ENCODE measurements at regions not wholly inside any gene's neighbourhood (a gene's known extent, or its start where the extent isn't known, plus 50 kb on each side); places are given as distances from the start of the nearest gene placed in this dataset.

DNA sequence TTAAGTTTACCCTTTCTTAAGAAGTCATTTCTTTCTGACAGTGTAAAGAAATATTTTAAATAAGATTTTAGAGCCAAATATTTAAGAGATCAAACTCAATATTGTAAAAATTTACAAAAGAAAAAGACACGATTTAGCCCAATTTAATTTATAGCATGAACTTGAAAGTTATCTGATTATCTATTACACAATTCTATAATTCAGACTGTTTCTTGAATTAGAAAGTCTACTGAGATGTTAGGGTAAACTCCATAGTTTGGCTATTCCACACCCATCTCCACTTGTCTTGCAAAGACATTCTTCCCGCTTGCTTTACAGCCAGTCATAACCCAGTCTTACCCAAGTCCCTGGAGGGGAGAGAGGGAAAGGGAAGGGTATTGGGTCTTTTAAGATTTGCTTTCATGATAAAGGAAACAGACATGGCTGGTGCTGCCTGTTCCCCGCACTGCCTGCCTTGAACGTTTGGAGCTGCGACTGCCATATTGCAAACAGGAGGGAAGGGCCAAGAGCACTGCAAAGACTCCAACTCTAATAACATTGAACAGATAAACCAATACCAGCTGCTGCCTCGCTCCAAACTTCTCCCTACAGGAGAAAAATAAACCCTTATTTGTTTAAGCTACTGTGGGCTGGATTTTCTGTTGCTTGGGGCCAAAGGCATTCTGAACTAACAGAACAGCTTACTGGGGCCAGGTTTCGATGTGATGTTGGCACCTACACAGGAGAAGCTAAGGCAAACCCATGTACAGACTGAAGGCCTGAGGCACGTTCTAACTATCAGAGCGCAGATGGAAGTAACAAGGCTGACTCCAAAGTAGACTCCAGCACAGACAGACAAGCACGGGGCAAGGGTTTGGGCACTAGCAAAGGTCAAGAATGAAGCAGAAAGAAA lies 552.3 kb upstream of the JARID2 start:
- TF ChIP-seq POLR2A (IDR thresholded peaks at IDR 0.05; ENCODE audit: low read length), result no peak
- no peak for TF ChIP-seq GATA1 (IDR thresholded peaks at IDR 0.05; ENCODE audit: low read depth, low read length)
- no peak for DNase-seq

- TF ChIP-seq POLR2A (IDR thresholded peaks at IDR 0.05; ENCODE audit: low read length) (no peak), GATA1 (IDR thresholded peaks at IDR 0.05; ENCODE audit: low read depth, low read length) (no peak)
Observed at GRCh38 chr6:14694308-14694707, 551.6 kb upstream of the JARID2 start.

DNA sequence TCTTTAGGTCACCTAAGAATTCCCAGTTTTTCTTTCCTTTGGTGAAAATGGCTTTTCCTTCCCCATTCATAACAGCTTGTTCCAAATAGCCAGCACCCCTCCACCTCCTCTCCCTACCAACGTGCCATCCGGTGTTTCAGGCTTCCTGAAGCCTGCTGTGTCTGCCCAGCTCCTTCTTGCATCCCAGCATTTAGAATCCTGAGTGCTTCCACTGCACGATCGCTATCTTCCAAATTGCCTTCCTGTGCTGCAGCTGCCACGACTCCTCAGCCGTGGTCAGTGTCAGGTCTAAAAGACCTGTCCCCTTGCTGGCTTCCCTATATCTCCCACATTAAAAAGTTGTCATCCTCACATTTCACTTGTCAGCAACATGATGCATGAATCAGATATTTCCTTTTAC lies 550.3 kb upstream of the JARID2 start:
- DNase-seq, result no peak
- no peak for TF ChIP-seq GATA1 (IDR thresholded peaks at IDR 0.05; ENCODE audit: low read depth, low read length)
- TF ChIP-seq POLR2A (IDR thresholded peaks at IDR 0.05; ENCODE audit: low read length), result no peak

More at GRCh38 chr6:14694308-14694707, 551.6 kb upstream of the JARID2 start:
- DNase-seq, result no peak

DNA sequence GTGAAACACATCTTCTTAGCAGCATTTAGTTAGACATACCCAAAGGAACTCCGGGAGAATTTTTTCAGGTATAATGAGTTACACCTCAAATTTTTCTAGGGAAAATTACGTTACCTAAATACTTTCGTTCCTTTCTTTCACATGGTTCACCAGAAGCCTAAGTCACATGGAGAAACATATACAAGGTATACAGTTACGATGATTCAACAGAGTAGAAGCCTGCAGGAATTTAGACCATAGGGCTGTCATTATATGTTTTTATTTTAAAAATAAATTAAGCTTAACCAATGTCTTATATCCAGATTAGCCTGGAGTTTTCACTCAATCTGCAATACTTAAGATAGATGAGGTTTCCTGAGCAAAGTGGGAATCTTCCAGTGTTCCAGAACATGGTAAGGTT lies 549.5 kb upstream of the JARID2 start:
- no peak for DNase-seq
- no peak for TF ChIP-seq POLR2A (IDR thresholded peaks at IDR 0.05; ENCODE audit: low read length)

- no peak for DNase-seq
- no peak for TF ChIP-seq GATA1 (IDR thresholded peaks at IDR 0.05; ENCODE audit: low read depth, low read length)
- no peak for TF ChIP-seq POLR2A (IDR thresholded peaks at IDR 0.05; ENCODE audit: low read length)
Observed at GRCh38 chr6:14697427-14697826, 548.4 kb upstream of the JARID2 start.

DNA sequence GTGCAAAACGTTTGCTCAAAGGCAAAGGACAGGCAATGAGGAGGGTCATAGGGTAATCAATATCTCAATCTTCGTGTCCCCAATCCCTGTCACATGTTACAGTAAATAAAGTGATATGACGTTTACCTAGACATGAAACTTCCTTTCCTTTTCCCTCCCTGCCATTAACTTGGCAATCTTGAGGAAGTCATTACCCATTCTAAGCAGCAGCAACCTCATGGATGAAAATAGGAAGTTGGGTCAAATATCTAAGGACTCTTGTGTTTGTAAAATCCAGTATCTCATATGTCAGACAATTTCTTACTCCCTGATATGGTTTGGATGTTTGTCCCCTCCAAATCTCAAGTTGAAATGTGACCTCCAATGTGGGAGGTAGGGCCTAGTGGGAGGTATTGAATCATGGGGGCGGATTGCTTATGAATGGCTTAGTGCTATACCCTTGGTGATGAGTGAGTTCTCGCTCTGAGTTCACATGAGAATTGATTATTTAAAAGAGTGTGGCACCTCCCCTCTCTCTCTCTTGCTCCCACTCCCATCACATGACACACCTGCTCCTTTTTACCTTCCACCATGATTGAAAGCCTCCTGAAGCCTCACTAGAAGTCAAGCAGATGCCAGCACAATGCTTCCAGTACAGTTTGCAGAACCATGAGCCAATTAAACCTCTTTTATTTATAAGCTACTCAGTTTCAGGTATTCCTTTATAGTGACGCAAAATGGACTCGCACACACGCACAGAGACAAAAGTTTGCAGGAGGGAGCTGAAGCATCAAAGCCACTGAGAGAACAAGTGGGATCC lies 545.9 kb upstream of the JARID2 start:
- DNase-seq, result no peak
- TF ChIP-seq GATA1 (IDR thresholded peaks at IDR 0.05; ENCODE audit: low read depth, low read length) (no peak), POLR2A (IDR thresholded peaks at IDR 0.05; ENCODE audit: low read length) (no peak)

DNA sequence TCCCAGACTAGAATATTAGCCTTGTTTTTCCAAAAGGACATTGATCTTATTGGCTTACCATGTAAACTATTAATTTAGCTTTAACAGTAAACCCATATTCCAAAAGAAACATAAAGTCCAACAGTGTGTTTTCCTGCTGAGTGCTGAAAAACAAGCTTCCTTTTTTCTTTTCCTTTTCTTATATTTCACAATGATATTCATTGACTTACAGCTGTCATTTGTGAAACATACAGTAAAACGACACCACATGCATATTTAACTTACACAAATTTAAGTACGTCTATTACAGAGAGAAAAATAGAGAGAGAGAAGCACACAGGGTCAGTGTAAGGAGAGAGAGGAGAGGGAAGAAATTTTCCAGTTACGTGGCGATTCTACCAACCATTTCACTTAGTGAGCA lies 543.9 kb upstream of the JARID2 start:
- TF ChIP-seq GATA1 (IDR thresholded peaks at IDR 0.05; ENCODE audit: low read depth, low read length), result no peak
- TF ChIP-seq POLR2A (IDR thresholded peaks at IDR 0.05; ENCODE audit: low read length), result no peak
- no peak for DNase-seq

GRCh38 chr6:14702678-14703077 lies 543.2 kb upstream of the JARID2 start:
- DNase-seq, result no peak
- TF ChIP-seq GATA1 (IDR thresholded peaks at IDR 0.05; ENCODE audit: low read depth, low read length) (no peak), POLR2A (IDR thresholded peaks at IDR 0.05; ENCODE audit: low read length) (no peak)

DNA sequence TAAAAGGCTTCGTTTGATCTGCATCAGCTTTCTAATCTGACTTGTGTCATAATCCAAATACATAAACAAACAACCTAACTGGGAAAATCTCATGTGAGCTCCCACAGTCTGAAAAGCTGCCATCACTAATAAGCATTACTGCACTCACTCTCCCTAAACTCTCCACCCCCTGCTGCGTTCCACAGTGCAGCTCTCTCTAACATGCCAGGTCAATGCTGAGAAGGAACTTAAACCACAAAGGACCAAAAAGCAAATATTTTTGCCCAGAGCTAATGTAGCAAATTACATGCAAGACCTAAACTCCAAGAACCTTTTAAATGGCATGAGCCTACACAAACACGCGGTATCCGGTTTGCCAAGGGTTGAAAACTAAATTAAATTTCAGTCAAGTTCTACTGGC lies 542.3 kb upstream of the JARID2 start:
- TF ChIP-seq GATA1 (IDR thresholded peaks at IDR 0.05; ENCODE audit: low read depth, low read length) (no peak), POLR2A (IDR thresholded peaks at IDR 0.05; ENCODE audit: low read length) (no peak)
- DNase-seq, result no peak

- TF ChIP-seq POLR2A (IDR thresholded peaks at IDR 0.05; ENCODE audit: low read length) (no peak), GATA1 (IDR thresholded peaks at IDR 0.05; ENCODE audit: low read depth, low read length) (no peak)
- DNase-seq, result no peak
Observed at GRCh38 chr6:14704383-14705271, 541.2 kb upstream of the JARID2 start.

DNA sequence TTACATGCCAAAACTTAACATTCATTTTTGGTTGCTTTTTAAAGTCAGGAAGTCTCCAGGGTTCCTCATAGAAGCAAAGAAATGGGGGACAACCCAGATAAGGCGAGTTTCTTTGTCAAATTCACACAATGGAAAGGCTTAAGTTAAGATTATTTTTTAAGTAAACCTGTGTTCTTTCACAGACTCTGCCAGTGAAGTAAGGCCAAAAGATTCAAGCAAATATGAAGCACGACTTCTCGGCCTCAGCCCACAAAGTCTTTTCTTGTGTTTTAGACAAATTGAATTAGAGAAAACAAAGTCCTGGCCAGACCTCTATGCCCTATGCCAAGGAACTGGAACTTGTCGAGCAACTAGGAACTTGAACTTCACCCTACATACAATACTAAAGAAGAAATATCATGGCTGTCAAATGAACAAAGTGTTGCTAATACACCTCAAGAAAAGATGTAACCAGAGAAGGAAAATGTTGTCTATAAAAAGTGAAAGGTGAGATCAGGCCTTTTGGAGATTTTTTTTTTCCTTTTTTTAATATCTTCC lies 540.0 kb upstream of the JARID2 start:
- DNase-seq, result no peak
- TF ChIP-seq POLR2A (IDR thresholded peaks at IDR 0.05; ENCODE audit: low read length) (no peak), GATA1 (IDR thresholded peaks at IDR 0.05; ENCODE audit: low read depth, low read length) (no peak)

GRCh38 chr6:14706378-14706929 lies 539.4 kb upstream of the JARID2 start:
- TF ChIP-seq POLR2A (IDR thresholded peaks at IDR 0.05; ENCODE audit: low read length) (no peak), GATA1 (IDR thresholded peaks at IDR 0.05; ENCODE audit: low read depth, low read length) (no peak)
- peak; percentile 17 to 56 for DNase-seq

- no peak for TF ChIP-seq GATA1 (IDR thresholded peaks at IDR 0.05; ENCODE audit: low read depth, low read length)
- no peak for TF ChIP-seq POLR2A (IDR thresholded peaks at IDR 0.05; ENCODE audit: low read length)
- DNase-seq, result no peak
Observed at GRCh38 chr6:14707276-14707675, 538.6 kb upstream of the JARID2 start.

Data from erythroblast (primary cell).